ENCODE measurements at regions not wholly inside any gene's neighbourhood (a gene's known extent, or its start where the extent isn't known, plus 50 kb on each side); places are given as distances from the start of the nearest gene placed in this dataset.
A peak's percentile ranks its signal among the peaks of the same experiment; 100 is the strongest.

DNA sequence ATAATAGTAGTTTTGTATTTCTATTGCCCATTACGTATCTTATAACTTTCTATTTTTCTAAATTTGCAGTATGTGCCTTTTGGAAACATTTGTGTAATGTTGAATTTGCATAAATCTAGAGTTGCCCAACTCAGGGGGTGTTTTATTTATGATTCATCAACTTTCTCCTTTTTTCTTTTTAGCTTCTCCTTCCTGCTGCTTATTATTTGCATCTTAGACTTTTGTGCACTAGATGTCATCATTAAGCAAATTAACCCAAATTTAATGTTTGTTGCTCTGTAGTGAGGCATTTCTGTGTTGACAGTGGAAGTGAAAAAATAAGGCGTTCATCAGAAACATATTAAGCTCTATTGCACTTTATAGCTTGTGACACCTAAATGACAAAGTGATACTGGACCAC is 56.2 kb upstream of the ZBED5 start:
- peak; percentile 54 for DNase-seq
- Histone ChIP-seq H3K27ac (no peak overlapping the region), H3K79me2 (ENCODE audit: insufficient read depth) (no peaks in the 10 kb centered on the region), H3K9ac (no peak overlapping the region), H3K9me2 (ENCODE audit: insufficient read depth) (no peaks in the 10 kb centered on the region), H3K9me3 (ENCODE audit: low read depth) (no peaks in the 10 kb centered on the region), H3K4me3 (no peak overlapping the region), H4K20me1 (ENCODE audit: insufficient read depth) (no peaks in the 10 kb centered on the region), H3K27me3 (replicated peaks; ENCODE audit: insufficient read depth) (no peaks in the 10 kb centered on the region), H2AFZ (no peak overlapping the region), H3K4me2 (ENCODE audit: unreplicated experiment) (no peak overlapping the region), H3K36me3 (ENCODE audit: low read depth) (no peaks in the 10 kb centered on the region), H3F3A (ENCODE audit: insufficient read depth) (peaks cover 12% of the 10 kb centered on the region; the same call in 1 of the 2 replicates), H3K4me1 (ENCODE audit: insufficient read depth) (peaks cover 23% of the 10 kb centered on the region)
- in situ Hi-C loops (cut with MboI): no loop called here
- 29 to 30% methylated on average over 2 of the region's 2 CpGs for WGBS, 2 experiments (ENCODE audit: low coverage in 1 of 2, low lambda C conversion rate in 2 of 2, missing lambda C conversion rate in 2 of 2)
- TF ChIP-seq EZH2 (IDR thresholded peaks at IDR 0.05; ENCODE audit: insufficient read depth, poor library complexity, severe bottlenecking) (no peak), EZH2phosphoT487 (IDR thresholded peaks at IDR 0.05; ENCODE audit: insufficient read depth, low read depth) (no peak)

DNA sequence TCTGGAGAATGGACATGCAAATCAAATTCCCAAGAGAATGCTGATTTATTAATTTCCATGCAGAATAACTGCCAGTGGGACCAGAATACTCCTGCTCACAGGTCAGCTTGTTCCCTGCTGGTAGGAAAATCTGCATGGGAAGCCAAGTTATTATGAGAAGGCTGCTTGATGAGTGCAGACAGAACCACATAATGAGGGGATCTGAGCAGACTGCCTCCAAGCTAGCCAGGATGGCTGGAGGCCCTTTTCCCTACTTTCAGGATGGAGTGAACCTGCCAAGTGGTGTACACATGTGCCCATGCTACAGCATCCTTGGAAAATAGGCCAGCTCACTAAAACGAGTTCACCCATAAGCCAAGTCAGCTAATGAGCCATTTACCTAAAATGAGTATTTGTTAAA is 55.2 kb upstream of the ZBED5 start:
- H3K27me3 ChIP-seq (replicated peaks; ENCODE audit: insufficient read depth): no peaks in the 10 kb centered on the region

DNA sequence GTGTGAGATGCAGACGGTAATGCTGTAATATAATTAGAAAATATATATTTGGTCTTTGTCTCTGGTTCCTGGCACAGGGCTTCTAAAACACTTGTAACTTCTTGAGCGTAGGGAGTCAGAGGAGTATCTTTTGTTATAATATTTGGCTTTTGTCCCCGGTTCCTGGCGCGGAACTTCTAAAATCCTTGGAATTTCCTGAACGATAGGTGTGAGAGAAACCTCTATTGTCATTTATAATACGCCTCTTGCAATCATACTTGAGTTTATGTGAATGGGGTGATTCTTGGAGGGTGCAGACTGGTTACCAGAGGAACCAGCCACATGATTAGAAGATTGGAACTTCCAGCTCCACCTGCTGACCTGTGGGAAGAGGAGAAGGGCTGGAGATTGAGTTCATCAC is 54.1 kb upstream of the ZBED5 start:
- H3K36me3 ChIP-seq (ENCODE audit: low read depth): no peaks in the 10 kb centered on the region
- H3K9me2 ChIP-seq (ENCODE audit: insufficient read depth): no peaks in the 10 kb centered on the region
- no peak overlapping the region for H3K4me3 ChIP-seq
- peaks cover 43% of the 10 kb centered on the region for H3K4me1 ChIP-seq (ENCODE audit: insufficient read depth)
- H3K27ac ChIP-seq: no peak overlapping the region
- 94 to 95% methylated on average over 7 of the region's 7 CpGs for WGBS, 2 experiments (ENCODE audit: low coverage in 1 of 2, low lambda C conversion rate in 2 of 2, missing lambda C conversion rate in 2 of 2)
- in situ Hi-C loops (cut with MboI): no loop called here
- no peak overlapping the region for H3K4me2 ChIP-seq (ENCODE audit: unreplicated experiment)
- H3K79me2 ChIP-seq (ENCODE audit: insufficient read depth): no peaks in the 10 kb centered on the region
- H3F3A ChIP-seq (ENCODE audit: insufficient read depth): peaks cover 31% of the 10 kb centered on the region
- H3K9me3 ChIP-seq (ENCODE audit: low read depth): no peaks in the 10 kb centered on the region
- TF ChIP-seq EZH2 (IDR thresholded peaks at IDR 0.05; ENCODE audit: insufficient read depth, poor library complexity, severe bottlenecking) (no peak), EZH2phosphoT487 (IDR thresholded peaks at IDR 0.05; ENCODE audit: insufficient read depth, low read depth) (no peak)
- H3K9ac ChIP-seq: no peak overlapping the region
- DNase-seq: no peak
- H2AFZ ChIP-seq: no peak overlapping the region
- no peaks in the 10 kb centered on the region for H3K27me3 ChIP-seq (replicated peaks; ENCODE audit: insufficient read depth)
- no peaks in the 10 kb centered on the region for H4K20me1 ChIP-seq (ENCODE audit: insufficient read depth)

More for the DNA sequence above, 55.2 kb upstream of the ZBED5 start:
- TF ChIP-seq EZH2 (IDR thresholded peaks at IDR 0.05; ENCODE audit: insufficient read depth, poor library complexity, severe bottlenecking) (no peak), EZH2phosphoT487 (IDR thresholded peaks at IDR 0.05; ENCODE audit: insufficient read depth, low read depth) (no peak)
- Histone ChIP-seq H2AFZ (no peak overlapping the region), H3K36me3 (ENCODE audit: low read depth) (no peaks in the 10 kb centered on the region), H3K9me2 (ENCODE audit: insufficient read depth) (no peaks in the 10 kb centered on the region), H3K4me2 (ENCODE audit: unreplicated experiment) (no peak overlapping the region), H3K4me1 (ENCODE audit: insufficient read depth) (peaks cover 32% of the 10 kb centered on the region), H3K9ac (no peak overlapping the region), H3K79me2 (ENCODE audit: insufficient read depth) (no peaks in the 10 kb centered on the region), H3K4me3 (no peak overlapping the region), H4K20me1 (ENCODE audit: insufficient read depth) (no peaks in the 10 kb centered on the region), H3K27ac (no peak overlapping the region), H3K9me3 (ENCODE audit: low read depth) (no peaks in the 10 kb centered on the region), H3F3A (ENCODE audit: insufficient read depth) (peaks cover 20% of the 10 kb centered on the region)
- WGBS, 2 experiments (ENCODE audit: low coverage in 1 of 2, low lambda C conversion rate in 2 of 2, missing lambda C conversion rate in 2 of 2): 20 to 21% methylated on average over 1 of the region's 1 CpG
- peak; percentile 41 for DNase-seq
- in situ Hi-C loops (cut with MboI): no loop called here

DNA sequence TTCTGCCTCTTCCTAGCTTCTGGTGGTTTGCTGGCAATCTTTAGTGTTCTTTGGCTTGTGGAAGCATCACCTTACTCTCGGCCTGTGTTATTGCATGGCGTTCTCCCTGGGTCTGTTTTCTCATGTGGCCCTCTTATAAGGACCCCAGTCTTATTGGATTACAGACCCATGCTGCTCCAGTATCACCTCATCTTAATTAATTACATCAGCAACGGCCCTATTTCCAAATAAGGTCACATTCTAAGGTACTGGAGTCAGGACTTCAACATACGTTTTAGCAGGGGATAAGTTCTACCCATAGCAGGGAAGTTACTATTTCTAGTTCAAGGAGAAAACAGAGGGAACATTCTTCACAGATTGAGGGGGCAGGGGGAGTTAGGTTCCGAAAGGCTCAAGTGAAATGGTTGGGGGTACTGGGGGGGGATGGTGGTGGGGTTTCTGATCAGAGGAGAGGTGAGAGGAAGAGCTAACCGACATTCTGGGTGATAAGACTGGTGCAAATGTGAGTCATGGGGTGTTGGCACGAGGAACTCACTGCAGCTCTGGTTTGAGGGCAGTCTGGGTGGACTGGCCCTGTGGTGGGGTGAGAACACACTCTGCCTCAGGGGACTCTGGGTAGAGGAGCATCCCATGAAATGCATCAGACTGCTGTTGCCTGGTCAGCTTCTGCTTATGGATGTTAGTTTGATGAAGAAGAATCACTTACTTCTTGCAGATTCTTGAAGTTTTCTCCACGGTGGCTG is 51.5 kb upstream of the ZBED5 start:
- no peaks in the 10 kb centered on the region for H3K9me2 ChIP-seq (ENCODE audit: insufficient read depth)
- 71 to 78% methylated on average over 8 of the region's 8 CpGs for WGBS, 2 experiments (ENCODE audit: low coverage in 1 of 2, low lambda C conversion rate in 2 of 2, missing lambda C conversion rate in 2 of 2)
- H3K4me1 ChIP-seq (ENCODE audit: insufficient read depth): peaks cover 52% of the 10 kb centered on the region
- 0 out of 2 replicates have a peak overlapping the region, but pooled peaks have one; percentile 11 for H2AFZ ChIP-seq
- no peak for TF ChIP-seq EZH2 (IDR thresholded peaks at IDR 0.05; ENCODE audit: insufficient read depth, poor library complexity, severe bottlenecking)
- no peak for TF ChIP-seq EZH2phosphoT487 (IDR thresholded peaks at IDR 0.05; ENCODE audit: insufficient read depth, low read depth)
- no peaks in the 10 kb centered on the region for H3K36me3 ChIP-seq (ENCODE audit: low read depth)
- H3K9me3 ChIP-seq (ENCODE audit: low read depth): no peaks in the 10 kb centered on the region
- H3K79me2 ChIP-seq (ENCODE audit: insufficient read depth): no peaks in the 10 kb centered on the region
- DNase-seq: peak; percentile 79
- no peaks in the 10 kb centered on the region for H4K20me1 ChIP-seq (ENCODE audit: insufficient read depth)
- H3K4me3 ChIP-seq: no peak overlapping the region
- in situ Hi-C loops (cut with MboI): no loop called here
- H3K27me3 ChIP-seq (replicated peaks; ENCODE audit: insufficient read depth): no peaks in the 10 kb centered on the region
- peak overlapping the region; percentile 65 for H3K27ac ChIP-seq
- peaks cover 42% of the 10 kb centered on the region for H3F3A ChIP-seq (ENCODE audit: insufficient read depth)
- H3K4me2 ChIP-seq (ENCODE audit: unreplicated experiment): peak overlapping the region; percentile 55
- peak overlapping the region; percentile 14; the same call in 1 of the 2 replicates for H3K9ac ChIP-seq

Measured in GM23248 (cell line).